GM19397 (cell line): ENCODE measurements at regions not wholly inside any gene's neighbourhood (a gene's known extent, or its start where the extent isn't known, plus 50 kb on each side); places are given as distances from the start of the nearest gene placed in this dataset.
A peak's percentile ranks its signal among the peaks of the same experiment; 100 is the strongest.
"Not testable (repeated sequence)": the region's sequence is repeated elsewhere in the genome, so short reads cannot be mapped to it uniquely, and the experiment has no call there.

ENCODE experiments used
- ATAC-seq: cut with Tn5 transposase; IDR thresholded peaks from one replicate; pipeline ENCODE4 v1.9.1; 2021; ENCODE audit warnings: mild to moderate bottlenecking, moderate library complexity; ENCODE audit not compliant: unreplicated experiment

GRCh38 chr11:29629286-29629685 lies 387.5 kb downstream of the KCNA4 start:
- ATAC-seq, result no peak

GRCh38 chr11:29628609-29629008 lies 388.2 kb downstream of the KCNA4 start:
- ATAC-seq, result no peak

- ATAC-seq, result no peak
Observed at GRCh38 chr11:29627541-29627940, 389.3 kb downstream of the KCNA4 start.

GRCh38 chr11:29623144-29623722 lies 393.6 kb downstream of the KCNA4 start:
- no peak for ATAC-seq

GRCh38 chr11:29616611-29617010 lies 400.2 kb downstream of the KCNA4 start:
- ATAC-seq, result no peak

- no peak for ATAC-seq
Observed at GRCh38 chr11:29612423-29612822, 404.4 kb downstream of the KCNA4 start.

- ATAC-seq, result no peak
Observed at GRCh38 chr11:29606330-29607031, 410.3 kb downstream of the KCNA4 start.

- not testable (repeated sequence) for ATAC-seq
Observed at GRCh38 chr11:29600151-29600575, 416.7 kb downstream of the KCNA4 start.

- no peak for ATAC-seq
Observed at GRCh38 chr11:29584342-29584741, 432.5 kb downstream of the KCNA4 start.

GRCh38 chr11:29578806-29579205 lies 438.0 kb downstream of the KCNA4 start:
- ATAC-seq, result no peak

GRCh38 chr11:29564486-29564885 lies 452.3 kb downstream of the KCNA4 start:
- no peak for ATAC-seq

- ATAC-seq, result no peak
Observed at GRCh38 chr11:29562183-29562582, 454.6 kb downstream of the KCNA4 start.

GRCh38 chr11:29553990-29554389 lies 462.8 kb downstream of the KCNA4 start:
- ATAC-seq, result no peak

- ATAC-seq, result no peak
Observed at GRCh38 chr11:29538339-29539036, 478.3 kb downstream of the KCNA4 start.

- no peak for ATAC-seq
Observed at GRCh38 chr11:29534836-29535235, 482.0 kb downstream of the KCNA4 start.

GRCh38 chr11:29530961-29531360 lies 485.9 kb downstream of the KCNA4 start:
- no peak for ATAC-seq

- ATAC-seq, result peak; percentile 76
Observed at GRCh38 chr11:29527391-29527936, 489.4 kb downstream of the KCNA4 start.

- peak; percentile 78 for ATAC-seq
Observed at GRCh38 chr11:29518389-29519174, 498.2 kb downstream of the KCNA4 start.

GRCh38 chr11:29511394-29511793 lies 505.4 kb downstream of the KCNA4 start:
- ATAC-seq, result no peak

- ATAC-seq, result no peak
Observed at GRCh38 chr11:29507376-29507775, 509.5 kb downstream of the KCNA4 start.

- no peak for ATAC-seq
Observed at GRCh38 chr11:29495676-29496075, 521.2 kb downstream of the KCNA4 start.
